NB4 (cell line): ENCODE measurements at regions not wholly inside any gene's neighbourhood (a gene's known extent, or its start where the extent isn't known, plus 50 kb on each side); places are given as distances from the start of the nearest gene placed in this dataset.

Experiments used
- DNase-seq: peaks from one replicate; pipeline ENCODE4 v3.0.0; 2010; ENCODE audit warnings: low read depth
- H3K4me3 ChIP-seq: one replicate; pipeline ENCODE4 v1.5.1; 2011; ENCODE audit warnings: mild to moderate bottlenecking, low read depth, low read length, moderate library complexity
- CTCF ChIP-seq: IDR thresholded peaks from one replicate; pipeline ENCODE4 v1.5.1; 2012; ENCODE audit warnings: low read depth, low read length
- MAX ChIP-seq: IDR thresholded peaks from 2 replicates; pipeline ENCODE4 v1.6.1; 2011; ENCODE audit warnings: low read depth, low read length
- MYC ChIP-seq: IDR thresholded peaks from 2 replicates; pipeline ENCODE4 v1.6.1; 2011; ENCODE audit warnings: low read depth, low read length
- POLR2A ChIP-seq: IDR thresholded peaks from 2 replicates; pipeline ENCODE4 v1.6.1; 2011; ENCODE audit warnings: mild to moderate bottlenecking; ENCODE audit not compliant: insufficient read length; ENCODE audit errors: extremely low read depth

- no peak overlapping the region for H3K4me3 ChIP-seq
- DNase-seq, result no peak
- no peak for TF ChIP-seq MAX
- TF ChIP-seq POLR2A, result no peak
- no peak for TF ChIP-seq CTCF
- TF ChIP-seq MYC, result no peak
Observed at GRCh38 chr6:23415819-23416427, 710.1 kb upstream of the NRSN1 start.

GRCh38 chr6:23417133-23417532 is 708.9 kb upstream of the NRSN1 start:
- H3K4me3 ChIP-seq, result no peak overlapping the region
- no peak for TF ChIP-seq MYC
- TF ChIP-seq CTCF, result no peak
- no peak for TF ChIP-seq POLR2A
- TF ChIP-seq MAX, result no peak

GRCh38 chr6:23418095-23418494 is 707.9 kb upstream of the NRSN1 start:
- H3K4me3 ChIP-seq, result no peak overlapping the region
- no peak for DNase-seq

More at GRCh38 chr6:23417133-23417532, 708.9 kb upstream of the NRSN1 start:
- DNase-seq, result no peak

GRCh38 chr6:23419046-23419445 is 707.0 kb upstream of the NRSN1 start:
- TF ChIP-seq CTCF, result no peak
- no peak for TF ChIP-seq MYC
- TF ChIP-seq POLR2A, result no peak
- TF ChIP-seq MAX, result no peak
- no peak overlapping the region for H3K4me3 ChIP-seq
- no peak for DNase-seq

More at GRCh38 chr6:23418095-23418494, 707.9 kb upstream of the NRSN1 start:
- TF ChIP-seq CTCF (no peak), POLR2A (no peak), MAX (no peak), MYC (no peak)

GRCh38 chr6:23420659-23421350 is 705.2 kb upstream of the NRSN1 start:
- no peak overlapping the region for H3K4me3 ChIP-seq
- no peak for DNase-seq
- TF ChIP-seq POLR2A (no peak), MYC (no peak), MAX (no peak), CTCF (no peak)
